SK-N-SH (cell line): ENCODE measurements at regions not wholly inside any gene's neighbourhood (a gene's known extent, or its start where the extent isn't known, plus 50 kb on each side); places are given as distances from the start of the nearest gene placed in this dataset.

ENCODE experiments used
- CTCF ChIA-PET: fragments of 300-600, 350-600 bp; formaldehyde crosslinking; extraction: SDS; loops from one replicate; lab custom pipeline; 2021; lab: Yijun Ruan, JAX
- POLR2A ChIA-PET: fragments of 350-600 bp; sonication (Branson Sonifier 250); formaldehyde crosslinking; extraction: SDS; loops from one replicate; lab custom pipeline; 2020; ENCODE audit warnings: antibody characterized with exemption, inconsistent platforms; lab: Yijun Ruan, JAX
- DNase-seq: peaks from one replicate; pipeline ENCODE4 v3.0.0; 2012
- H2AFZ ChIP-seq: fragments of 200-600 bp; sonication (generic); 2 replicates; pipeline ENCODE4 v1.8.1; 2016; ENCODE audit warnings: antibody characterized with exemption, mild to moderate bottlenecking, low read depth
- H3F3A ChIP-seq: fragments of 200-600 bp; sonication (generic); replicated peaks from 2 replicates; pipeline ENCODE3; 2016; ENCODE audit warnings: antibody characterized with exemption, mild to moderate bottlenecking; ENCODE audit not compliant: insufficient read depth
- H3K27ac ChIP-seq, 2 experiments: fragments of 200-500 bp in 1 of 2; fragments of 200-600 bp in 1 of 2; sonication (Bioruptor generic) in 1 of 2; sonication (generic), shearing (Covaris generic) in 1 of 2; 2 replicates each; pipeline versions ENCODE4 v1.5.1 to v1.6.1; 2014 to 2016; ENCODE audit warnings: low read depth in 2 of 2, inconsistent platforms in 1 of 2, low read length in 1 of 2, mild to moderate bottlenecking in 1 of 2, mixed read lengths in 1 of 2
- H3K27me3 ChIP-seq: fragments of 200-600 bp; sonication (generic), shearing (Covaris generic); 2 replicates; pipeline ENCODE4 v1.6.1; 2016; ENCODE audit warnings: mixed run types; ENCODE audit not compliant: insufficient read depth
- H3K36me3 ChIP-seq, 2 experiments: fragments of 200-500 bp in 1 of 2; fragments of 200-600 bp in 1 of 2; sonication (Bioruptor generic) in 1 of 2; sonication (generic) in 1 of 2; replicated peaks in 1 of 2; 2 replicates each; pipeline versions ENCODE3 to v1.5.1; 2014 to 2016; ENCODE audit warnings: low read length in 1 of 2, mild to moderate bottlenecking in 1 of 2; ENCODE audit not compliant: insufficient read depth in 2 of 2, control insufficient read depth in 1 of 2
- H3K4me1 ChIP-seq, 2 experiments: fragments of 200-500 bp in 1 of 2; fragments of 200-600 bp in 1 of 2; sonication (Bioruptor generic) in 1 of 2; sonication (generic), shearing (Covaris generic) in 1 of 2; 2 replicates each; pipeline versions ENCODE4 v1.5.1 to v1.6.1; 2014 to 2016; ENCODE audit warnings: low read depth in 1 of 2, low read length in 1 of 2, mixed run types in 1 of 2; ENCODE audit not compliant: insufficient read depth in 2 of 2, control insufficient read depth in 1 of 2
- H3K4me2 ChIP-seq: fragments of 200-600 bp; sonication (generic), shearing (Covaris generic); 2 replicates; pipeline ENCODE4 v1.6.1; 2017; ENCODE audit warnings: mixed run types
- H3K4me3 ChIP-seq, 2 experiments: fragments of 200-500 bp in 1 of 2; fragments of 200-600 bp in 1 of 2; sonication (Bioruptor generic) in 1 of 2; sonication (generic), shearing (Covaris generic) in 1 of 2; 2 replicates each; pipeline versions ENCODE4 v1.5.1 to v1.8.1; 2014 to 2016; ENCODE audit warnings: low read depth in 2 of 2, inconsistent platforms in 1 of 2, low read length in 1 of 2, mild to moderate bottlenecking in 1 of 2, mixed read lengths in 1 of 2, moderate library complexity in 1 of 2
- H3K79me2 ChIP-seq: fragments of 200-600 bp; sonication (generic); 2 replicates; pipeline ENCODE4 v1.8.1; 2017; ENCODE audit warnings: mild to moderate bottlenecking; ENCODE audit not compliant: insufficient read depth
- H3K9ac ChIP-seq: fragments of 200-600 bp; sonication (generic); 2 replicates; pipeline ENCODE4 v1.6.1; 2017; ENCODE audit warnings: mixed run types
- H3K9me2 ChIP-seq: fragments of 200-600 bp; sonication (generic); 2 replicates; pipeline ENCODE4 v1.6.1; 2017; ENCODE audit warnings: mixed run types
- H3K9me3 ChIP-seq: fragments of 200-600 bp; sonication (generic); 2 replicates; pipeline ENCODE4 v1.6.1; 2017; ENCODE audit warnings: mixed run types, mild to moderate bottlenecking, moderate library complexity
- H4K20me1 ChIP-seq: fragments of 200-600 bp; sonication (generic); 2 replicates; pipeline ENCODE4 v1.6.1; 2017; ENCODE audit warnings: mild to moderate bottlenecking, mixed run types; ENCODE audit not compliant: insufficient read depth
- ELF1 ChIP-seq: IDR thresholded peaks from 2 replicates; pipeline ENCODE4 v1.4.0; 2012
- FOSL2 ChIP-seq: IDR thresholded peaks from 2 replicates; pipeline ENCODE4 v1.4.0; 2012; ENCODE audit warnings: low read depth, mild to moderate bottlenecking, moderate library complexity, borderline replicate concordance
- GABPA ChIP-seq: IDR thresholded peaks from 2 replicates; pipeline ENCODE4 v1.4.0; 2012; ENCODE audit warnings: low read depth, mild to moderate bottlenecking
- JUND ChIP-seq: IDR thresholded peaks from 2 replicates; pipeline ENCODE4 v1.4.0; 2012
- MEF2A ChIP-seq: IDR thresholded peaks from 2 replicates; pipeline ENCODE4 v1.4.0; 2012; ENCODE audit warnings: low read depth, borderline replicate concordance
- MXI1 ChIP-seq: IDR thresholded peaks from 2 replicates; pipeline ENCODE4 v1.6.1; 2012; ENCODE audit warnings: mild to moderate bottlenecking, low read depth, low read length, improper control_type of control experiment
- NFIC ChIP-seq: IDR thresholded peaks from 2 replicates; pipeline ENCODE4 v1.4.0; 2012; ENCODE audit warnings: borderline replicate concordance
- NRF1 ChIP-seq: IDR thresholded peaks from 2 replicates; pipeline ENCODE4 v1.6.1; 2012; ENCODE audit warnings: low read depth, mild to moderate bottlenecking, low read length
- RCOR1 ChIP-seq: fragments of 150-350 bp; IDR thresholded peaks from 2 replicates; pipeline ENCODE4 v1.6.1; 2017; ENCODE audit warnings: antibody characterized with exemption, low read length
- RFX5 ChIP-seq: IDR thresholded peaks from 2 replicates; pipeline ENCODE4 v1.6.1; 2012; ENCODE audit warnings: mild to moderate bottlenecking, improper control_type of control experiment, low read length
- RXRA ChIP-seq: IDR thresholded peaks from 2 replicates; pipeline ENCODE4 v1.4.0; 2012; ENCODE audit warnings: low read depth, mild to moderate bottlenecking, borderline replicate concordance
- SIN3A ChIP-seq: IDR thresholded peaks from 2 replicates; pipeline ENCODE4 v1.6.1; 2012; ENCODE audit warnings: low read depth, mild to moderate bottlenecking, low read length, moderate library complexity, borderline replicate concordance
- SMC3 ChIP-seq: IDR thresholded peaks from 2 replicates; pipeline ENCODE4 v1.6.1; 2012; ENCODE audit warnings: low read depth, low read length, improper control_type of control experiment
- YY1 ChIP-seq: IDR thresholded peaks from 2 replicates; pipeline ENCODE4 v1.4.0; 2012; ENCODE audit warnings: low read depth, mild to moderate bottlenecking
- whole genome bisulfite sequencing: methylation state at CpG from one replicate; pipeline ENCODE4 v1.1.6; 2017; ENCODE audit warnings: low lambda C conversion rate; 5-methylcytosine and 5-hydroxymethylcytosine counted together
- TF ChIP-seq, protein P1 (sequence below): fragments of 150-350 bp; IDR thresholded peaks from 2 replicates; pipeline ENCODE4 v1.6.1; 2017; ENCODE audit warnings: antibody characterized with exemption, low read length, low read depth, borderline replicate concordance

DNA sequence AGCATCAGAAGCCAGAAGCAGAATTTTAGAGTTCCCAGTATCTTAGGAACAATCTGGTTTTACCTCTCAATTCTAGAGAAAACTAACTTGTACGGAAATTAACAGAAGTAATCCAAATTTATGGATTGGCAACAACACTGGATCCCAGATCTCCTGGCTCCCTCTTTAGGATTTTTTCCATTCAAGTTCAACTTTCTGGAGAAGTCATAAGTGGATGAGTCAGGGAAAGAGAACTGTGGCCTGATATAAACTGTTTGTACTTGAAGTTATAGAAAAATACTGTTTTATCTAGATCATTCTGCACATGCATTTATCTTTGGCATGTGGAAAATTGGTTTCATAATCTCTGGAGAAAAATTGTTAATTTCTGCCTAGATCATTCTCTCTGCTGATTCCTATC lies 380.4 kb downstream of the PCDH7 start:
- H3K4me2 ChIP-seq = no peak overlapping the region

DNA sequence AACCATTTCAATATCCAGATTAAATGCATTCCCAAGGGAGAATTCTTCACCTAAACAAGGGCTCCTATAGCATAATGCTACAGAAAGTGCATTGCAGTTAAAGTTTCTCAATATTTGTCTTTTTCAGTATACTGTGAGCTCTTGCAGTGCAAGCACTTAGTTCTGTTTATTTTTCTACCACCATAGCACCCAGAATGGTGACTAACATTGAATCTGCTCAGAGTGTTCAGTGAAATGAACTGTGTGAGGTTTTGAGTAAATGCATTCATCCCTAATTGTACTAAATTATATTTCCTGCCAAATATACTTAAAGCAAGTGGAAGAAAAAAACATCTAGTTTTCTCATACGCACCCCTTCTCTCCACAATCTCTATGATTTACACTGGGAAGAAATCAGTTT lies 383.9 kb downstream of the PCDH7 start:
- POLR2A ChIA-PET = no interaction called here
- no peak overlapping the region for H3K9ac ChIP-seq
- no peak overlapping the region for H3K4me3 ChIP-seq
- H3K27ac ChIP-seq = no peak overlapping the region
- H3K36me3 ChIP-seq = no peaks in the 10 kb centered on the region
- TF ChIP-seq RFX5 (no peak), GABPA (no peak), YY1 (no peak), FOSL2 (no peak), JUND (no peak), MXI1 (no peak), MEF2A (no peak), SMC3 (no peak), NRF1 (no peak)
- TF ChIP-seq, protein P1, sequence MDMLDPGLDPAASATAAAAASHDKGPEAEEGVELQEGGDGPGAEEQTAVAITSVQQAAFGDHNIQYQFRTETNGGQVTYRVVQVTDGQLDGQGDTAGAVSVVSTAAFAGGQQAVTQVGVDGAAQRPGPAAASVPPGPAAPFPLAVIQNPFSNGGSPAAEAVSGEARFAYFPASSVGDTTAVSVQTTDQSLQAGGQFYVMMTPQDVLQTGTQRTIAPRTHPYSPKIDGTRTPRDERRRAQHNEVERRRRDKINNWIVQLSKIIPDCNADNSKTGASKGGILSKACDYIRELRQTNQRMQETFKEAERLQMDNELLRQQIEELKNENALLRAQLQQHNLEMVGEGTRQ = no peak
- H3K27me3 ChIP-seq = no peaks in the 10 kb centered on the region
- 55% methylated on average over 1 of the region's 1 CpG for WGBS
- no peaks in the 10 kb centered on the region for H3F3A ChIP-seq
- H3K4me1 ChIP-seq = peaks cover 3 to 6% of the 10 kb centered on the region in 2 experiments; a peak in 3 of 4 replicates
- no peaks in the 10 kb centered on the region for H3K79me2 ChIP-seq
- H2AFZ ChIP-seq = no peak overlapping the region
- CTCF ChIA-PET = interaction anchor here (0.7 to 1.8 kb wide), 4 partner anchors 8 to 58 kb away, joined by 3 to 5 read pairs (median 4); no protein-coding TSS in a partner anchor
- no peaks in the 10 kb centered on the region for H3K9me3 ChIP-seq
- H3K4me2 ChIP-seq = no peak overlapping the region
- H3K9me2 ChIP-seq = no peaks in the 10 kb centered on the region
- no peaks in the 10 kb centered on the region for H4K20me1 ChIP-seq
- no peak for DNase-seq

More for the DNA sequence above, 380.4 kb downstream of the PCDH7 start:
- TF ChIP-seq RXRA (no peak), ELF1 (no peak), SIN3A (no peak), NFIC (no peak), MXI1 (no peak), RCOR1 (no peak)
- TF ChIP-seq, protein P1 = no peak
- Histone ChIP-seq H3K36me3 (no peaks in the 10 kb centered on the region), H2AFZ (no peak overlapping the region), H3K9ac (no peak overlapping the region), H3K4me3 (no peak overlapping the region), H4K20me1 (no peaks in the 10 kb centered on the region), H3K27me3 (no peaks in the 10 kb centered on the region), H3F3A (no peaks in the 10 kb centered on the region), H3K9me3 (no peaks in the 10 kb centered on the region), H3K4me1 (no peaks in the 10 kb centered on the region), H3K79me2 (no peaks in the 10 kb centered on the region), H3K27ac (no peak overlapping the region), H3K9me2 (no peaks in the 10 kb centered on the region)
- ChIA-PET CTCF (interaction anchor here (0.6 kb wide), 1 partner anchor 91 kb away, joined by 3 read pairs; no protein-coding TSS in a partner anchor), POLR2A (interaction anchor here (0.5 kb wide), 1 partner anchor 13 kb away, joined by 4 read pairs; no protein-coding TSS in a partner anchor)
- DNase-seq = no peak
- 55% methylated on average over 1 of the region's 1 CpG for WGBS
